H9 (cell line): ENCODE measurements at regions not wholly inside any gene's neighbourhood (a gene's known extent, or its start where the extent isn't known, plus 50 kb on each side); places are given as distances from the start of the nearest gene placed in this dataset.

ENCODE experiments used
- DNase-seq: peaks from one replicate; pipeline ENCODE4 v3.0.0-alpha.2; 2017
- H2AFZ ChIP-seq: one replicate; pipeline ENCODE4 v1.6.1; 2013; ENCODE audit warnings: mild to moderate bottlenecking, low read length, control low read depth, moderate library complexity
- H2AK5ac ChIP-seq: 2 replicates; pipeline ENCODE4 v1.6.1; 2013; ENCODE audit warnings: low read length, control low read depth, mixed read lengths; ENCODE audit not compliant: insufficient read length
- H2BK120ac ChIP-seq: one replicate; pipeline ENCODE4 v1.6.1; 2013; ENCODE audit warnings: low read depth, mild to moderate bottlenecking, low read length, control low read depth, inconsistent platforms; ENCODE audit not compliant: poor library complexity, severe bottlenecking
- H2BK12ac ChIP-seq: 2 replicates; pipeline ENCODE4 v1.6.1; 2013; ENCODE audit warnings: low read length, control low read depth, mixed read lengths, low read depth; ENCODE audit not compliant: insufficient read length
- H2BK15ac ChIP-seq: 2 replicates; pipeline ENCODE4 v1.6.1; 2013; ENCODE audit warnings: low read depth, low read length, control low read depth
- H2BK20ac ChIP-seq: one replicate; pipeline ENCODE4 v1.6.1; 2013; ENCODE audit warnings: low read depth, mild to moderate bottlenecking, low read length, control low read depth, inconsistent platforms; ENCODE audit not compliant: poor library complexity, severe bottlenecking
- H2BK5ac ChIP-seq: 2 replicates; pipeline ENCODE4 v1.6.1; 2013; ENCODE audit warnings: low read length, control low read depth, mixed read lengths; ENCODE audit not compliant: insufficient read length
- H3K14ac ChIP-seq: 2 replicates; pipeline ENCODE4 v1.6.1; 2013; ENCODE audit warnings: low read length, control low read depth; ENCODE audit not compliant: insufficient read depth
- H3K18ac ChIP-seq: 2 replicates; pipeline ENCODE4 v1.6.1; 2013; ENCODE audit warnings: low read depth, mild to moderate bottlenecking, mixed read lengths, low read length, control low read depth; ENCODE audit not compliant: insufficient read length
- H3K23ac ChIP-seq: 2 replicates; pipeline ENCODE4 v1.6.1; 2013; ENCODE audit warnings: low read length, control low read depth, mixed read lengths, low read depth; ENCODE audit not compliant: insufficient read length
- H3K23me2 ChIP-seq: 2 replicates; pipeline ENCODE4 v1.6.1; 2013; ENCODE audit warnings: low read depth, mild to moderate bottlenecking, mixed read lengths, low read length, control low read depth; ENCODE audit not compliant: insufficient read length, poor library complexity, severe bottlenecking
- H3K27ac ChIP-seq: 2 replicates; pipeline ENCODE4 v1.5.1; 2013; ENCODE audit warnings: low read length, control low read depth, mixed read lengths, low read depth; ENCODE audit not compliant: insufficient read length
- H3K27me3 ChIP-seq: 2 replicates; pipeline ENCODE4 v1.6.1; 2013; ENCODE audit warnings: low read length, control low read depth, inconsistent platforms; ENCODE audit not compliant: insufficient read depth
- H3K4ac ChIP-seq: 2 replicates; pipeline ENCODE4 v1.6.1; 2013; ENCODE audit warnings: low read depth, mild to moderate bottlenecking, control low read depth, inconsistent platforms, low read length, moderate library complexity
- H3K4me1 ChIP-seq: 2 replicates; pipeline ENCODE4 v1.6.1; 2013; ENCODE audit warnings: low read length, control low read depth, inconsistent platforms; ENCODE audit not compliant: insufficient read depth
- H3K4me2 ChIP-seq: 2 replicates; pipeline ENCODE4 v1.6.1; 2013; ENCODE audit warnings: low read length, control low read depth, mixed read lengths; ENCODE audit not compliant: insufficient read length, insufficient read depth
- H3K56ac ChIP-seq: 2 replicates; pipeline ENCODE4 v1.6.1; 2013; ENCODE audit warnings: low read depth, mild to moderate bottlenecking, mixed read lengths, low read length, control low read depth; ENCODE audit not compliant: insufficient read length
- H3K79me1 ChIP-seq: 2 replicates; pipeline ENCODE4 v1.6.1; 2013; ENCODE audit warnings: low read depth, mild to moderate bottlenecking, moderate library complexity, low read length, control low read depth, inconsistent platforms; ENCODE audit not compliant: insufficient read depth, poor library complexity, severe bottlenecking
- H3K79me2 ChIP-seq: 2 replicates; pipeline ENCODE4 v1.6.1; 2013; ENCODE audit warnings: low read length, control low read depth, inconsistent platforms; ENCODE audit not compliant: insufficient read depth
- H3K9ac ChIP-seq: 2 replicates; pipeline ENCODE4 v1.6.1; 2013; ENCODE audit warnings: low read length, control low read depth, mixed read lengths; ENCODE audit not compliant: insufficient read length; ENCODE audit errors: extremely low read depth
- H3K9me3 ChIP-seq: one replicate; pipeline ENCODE4 v1.6.1; 2013; ENCODE audit warnings: low read depth, low read length, inconsistent platforms; ENCODE audit not compliant: control insufficient read depth
- H3T11ph ChIP-seq: one replicate; pipeline ENCODE4 v1.6.1; 2013; ENCODE audit warnings: mild to moderate bottlenecking, low read length, control low read depth, inconsistent platforms
- H4K20me1 ChIP-seq: one replicate; pipeline ENCODE4 v1.6.1; 2013; ENCODE audit not compliant: control insufficient read depth, insufficient read length, insufficient read depth
- H4K5ac ChIP-seq: 2 replicates; pipeline ENCODE4 v1.6.1; 2013; ENCODE audit warnings: low read depth, mild to moderate bottlenecking, mixed read lengths, low read length, control low read depth; ENCODE audit not compliant: insufficient read length
- H4K8ac ChIP-seq: replicated peaks from 2 replicates; pipeline ENCODE4 v1.6.1; 2013; ENCODE audit warnings: low read length, control low read depth, mixed read lengths, low read depth; ENCODE audit not compliant: insufficient read length
- H4K91ac ChIP-seq: 2 replicates; pipeline ENCODE4 v1.6.1; 2013; ENCODE audit warnings: low read depth, mild to moderate bottlenecking, moderate library complexity, mixed read lengths, low read length, control low read depth; ENCODE audit not compliant: insufficient read length
- H3K27ac Mint-ChIP-seq, 3 experiments: 2 replicates in 2 of 3; 3 replicates in 1 of 3; pipeline ENCODE4 v1.8.0; 2020 to 2021; ENCODE audit warnings: mixed read lengths in 3 of 3, mild to moderate bottlenecking in 1 of 3, moderate library complexity in 1 of 3
- H3K27me3 Mint-ChIP-seq: 2 replicates; pipeline ENCODE4 v1.8.0; 2021; ENCODE audit warnings: low read depth, mild to moderate bottlenecking, moderate library complexity, mixed read lengths
- H3K36me3 Mint-ChIP-seq, 3 experiments: 2 replicates in 2 of 3; 3 replicates in 1 of 3; pipeline ENCODE4 v1.8.0; 2020 to 2021; ENCODE audit warnings: low read depth in 3 of 3, mixed read lengths in 3 of 3; ENCODE audit not compliant: insufficient read depth in 1 of 3
- H3K4me1 Mint-ChIP-seq, 2 experiments: 2 replicates each; pipeline ENCODE4 v1.8.0; 2020; ENCODE audit warnings: mixed read lengths in 2 of 2
- H3K4me3 Mint-ChIP-seq, 2 experiments: 2 replicates in 1 of 2; 3 replicates in 1 of 2; pipeline ENCODE4 v1.8.0; 2020 to 2021; ENCODE audit warnings: mild to moderate bottlenecking in 2 of 2, mixed read lengths in 2 of 2, moderate library complexity in 1 of 2
- H3K9me3 Mint-ChIP-seq, 2 experiments: 2 replicates in 1 of 2; 3 replicates in 1 of 2; pipeline ENCODE4 v1.8.0; 2020; ENCODE audit warnings: mild to moderate bottlenecking in 2 of 2, mixed read lengths in 2 of 2, moderate library complexity in 1 of 2
- TF ChIP-seq, protein P1 (sequence below): fragments of 200-600 bp; sonication (generic); conservative IDR thresholded peaks from 3 replicates; pipeline ENCODE4 v1.8.0; 2021; ENCODE audit warnings: antibody characterized with exemption, mild to moderate bottlenecking

DNA sequence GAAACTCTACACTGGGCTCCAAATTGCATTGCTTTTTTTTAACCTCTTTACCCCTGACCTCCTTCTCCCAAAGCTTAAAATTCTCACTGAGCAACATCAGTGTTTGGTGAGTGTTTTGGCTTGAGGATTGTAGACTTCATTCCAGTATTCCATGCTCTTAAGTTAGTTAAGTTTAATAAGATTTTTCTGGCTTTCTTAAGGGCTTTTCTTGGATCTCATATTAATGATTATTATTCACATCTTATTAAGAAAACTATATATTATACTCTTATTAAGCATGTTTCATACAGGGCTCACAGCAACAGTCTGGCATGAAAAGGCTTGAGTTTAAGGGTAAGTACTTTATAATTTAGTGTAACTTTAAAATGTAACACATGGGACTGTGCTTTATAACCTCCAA is 141.8 kb downstream of the DISP1 start:
- Histone ChIP-seq H2BK5ac (no peak overlapping the region), H2BK12ac (no peak overlapping the region), H4K91ac (no peak overlapping the region), H3K4me2 (no peak overlapping the region), H2AK5ac (no peak overlapping the region), H4K8ac (no peak overlapping the region), H2BK20ac (no peak overlapping the region), H3K56ac (no peak overlapping the region), H4K20me1 (no peaks in the 10 kb centered on the region), H4K5ac (no peak overlapping the region), H3K27me3 (no peaks in the 10 kb centered on the region), H3K18ac (no peak overlapping the region), H2BK120ac (no peak overlapping the region), H3K14ac (no peak overlapping the region), H3K27ac (no peak overlapping the region), H3T11ph (no peak overlapping the region), H2AFZ (no peak overlapping the region), H3K9ac (no peak overlapping the region), H3K9me3 (no peaks in the 10 kb centered on the region), H2BK15ac (no peak overlapping the region), H3K4ac (no peak overlapping the region), H3K79me2 (no peaks in the 10 kb centered on the region), H3K79me1 (no peaks in the 10 kb centered on the region), H3K23ac (no peak overlapping the region), H3K23me2 (no peaks in the 10 kb centered on the region), H3K4me1 (no peaks in the 10 kb centered on the region)
- TF ChIP-seq, protein P1, sequence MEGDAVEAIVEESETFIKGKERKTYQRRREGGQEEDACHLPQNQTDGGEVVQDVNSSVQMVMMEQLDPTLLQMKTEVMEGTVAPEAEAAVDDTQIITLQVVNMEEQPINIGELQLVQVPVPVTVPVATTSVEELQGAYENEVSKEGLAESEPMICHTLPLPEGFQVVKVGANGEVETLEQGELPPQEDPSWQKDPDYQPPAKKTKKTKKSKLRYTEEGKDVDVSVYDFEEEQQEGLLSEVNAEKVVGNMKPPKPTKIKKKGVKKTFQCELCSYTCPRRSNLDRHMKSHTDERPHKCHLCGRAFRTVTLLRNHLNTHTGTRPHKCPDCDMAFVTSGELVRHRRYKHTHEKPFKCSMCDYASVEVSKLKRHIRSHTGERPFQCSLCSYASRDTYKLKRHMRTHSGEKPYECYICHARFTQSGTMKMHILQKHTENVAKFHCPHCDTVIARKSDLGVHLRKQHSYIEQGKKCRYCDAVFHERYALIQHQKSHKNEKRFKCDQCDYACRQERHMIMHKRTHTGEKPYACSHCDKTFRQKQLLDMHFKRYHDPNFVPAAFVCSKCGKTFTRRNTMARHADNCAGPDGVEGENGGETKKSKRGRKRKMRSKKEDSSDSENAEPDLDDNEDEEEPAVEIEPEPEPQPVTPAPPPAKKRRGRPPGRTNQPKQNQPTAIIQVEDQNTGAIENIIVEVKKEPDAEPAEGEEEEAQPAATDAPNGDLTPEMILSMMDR = no peak
- Mint-ChIP-seq H3K4me3 (no peak overlapping the region), H3K27me3 (no peaks in the 10 kb centered on the region; the same call in 1 of the 2 replicates), H3K9me3 (peaks cover 2 to 5% of the 10 kb centered on the region in 2 experiments; a peak in 2 of 5 replicates), H3K4me1 (peaks cover 0 to 3% of the 10 kb centered on the region in 2 experiments; a peak in 1 of 4 replicates), H3K36me3 (peaks cover 3 to 18% (median 12%) of the 10 kb centered on the region in 3 experiments; a peak in 5 of 7 replicates), H3K27ac (no peak overlapping the region)
- no peak for DNase-seq
